ENCODE measurements at regions not wholly inside any gene's neighbourhood (a gene's known extent, or its start where the extent isn't known, plus 50 kb on each side); places are given as distances from the start of the nearest gene placed in this dataset.

DNA sequence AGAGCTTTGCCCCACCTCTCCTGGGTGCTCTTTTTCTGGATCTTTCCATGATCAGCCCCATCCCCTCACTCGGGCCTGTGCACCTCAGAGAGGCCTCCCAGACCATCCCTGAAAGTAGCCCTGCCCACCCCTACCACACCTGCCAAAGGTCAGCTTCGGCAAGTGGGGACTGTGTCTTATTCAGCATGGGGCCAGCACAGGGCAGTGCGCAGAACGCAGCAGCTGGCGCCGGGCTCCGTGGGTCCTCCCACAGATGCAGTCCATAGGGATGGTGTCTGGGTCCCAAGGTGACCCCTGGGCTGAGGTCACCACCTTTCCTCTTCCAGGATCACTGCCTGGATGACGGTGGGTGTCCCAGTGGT, 79.4 kb downstream of the CEBPB start:
- TF ChIP-seq, protein P1, sequence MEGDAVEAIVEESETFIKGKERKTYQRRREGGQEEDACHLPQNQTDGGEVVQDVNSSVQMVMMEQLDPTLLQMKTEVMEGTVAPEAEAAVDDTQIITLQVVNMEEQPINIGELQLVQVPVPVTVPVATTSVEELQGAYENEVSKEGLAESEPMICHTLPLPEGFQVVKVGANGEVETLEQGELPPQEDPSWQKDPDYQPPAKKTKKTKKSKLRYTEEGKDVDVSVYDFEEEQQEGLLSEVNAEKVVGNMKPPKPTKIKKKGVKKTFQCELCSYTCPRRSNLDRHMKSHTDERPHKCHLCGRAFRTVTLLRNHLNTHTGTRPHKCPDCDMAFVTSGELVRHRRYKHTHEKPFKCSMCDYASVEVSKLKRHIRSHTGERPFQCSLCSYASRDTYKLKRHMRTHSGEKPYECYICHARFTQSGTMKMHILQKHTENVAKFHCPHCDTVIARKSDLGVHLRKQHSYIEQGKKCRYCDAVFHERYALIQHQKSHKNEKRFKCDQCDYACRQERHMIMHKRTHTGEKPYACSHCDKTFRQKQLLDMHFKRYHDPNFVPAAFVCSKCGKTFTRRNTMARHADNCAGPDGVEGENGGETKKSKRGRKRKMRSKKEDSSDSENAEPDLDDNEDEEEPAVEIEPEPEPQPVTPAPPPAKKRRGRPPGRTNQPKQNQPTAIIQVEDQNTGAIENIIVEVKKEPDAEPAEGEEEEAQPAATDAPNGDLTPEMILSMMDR (IDR thresholded peaks at IDR 0.05; ENCODE audit: extremely low read depth in 1 of 2, insufficient read depth in 1 of 2, low read depth in 1 of 2, low read length in 2 of 2): no peak
- TF ChIP-seq EZH2 (IDR thresholded peaks at IDR 0.05; ENCODE audit: borderline replicate concordance, low read depth, low read length, severe bottlenecking): no peak
- TF ChIP-seq POLR2A (IDR thresholded peaks at IDR 0.05; ENCODE audit: low read depth, low read length): no peak
- TF ChIP-seq, protein P2, sequence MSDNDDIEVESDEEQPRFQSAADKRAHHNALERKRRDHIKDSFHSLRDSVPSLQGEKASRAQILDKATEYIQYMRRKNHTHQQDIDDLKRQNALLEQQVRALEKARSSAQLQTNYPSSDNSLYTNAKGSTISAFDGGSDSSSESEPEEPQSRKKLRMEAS (IDR thresholded peaks at IDR 0.05; ENCODE audit: insufficient read depth, insufficient read length): no peak
- TF ChIP-seq POLR2AphosphoS5 (IDR thresholded peaks at IDR 0.05; ENCODE audit: insufficient read depth, low read depth, low read length): no peak
- TF ChIP-seq JUN (IDR thresholded peaks at IDR 0.05; ENCODE audit: borderline replicate concordance, insufficient read depth, insufficient read length, low read depth): no peak
- no peak for TF ChIP-seq MYC (IDR thresholded peaks at IDR 0.05; ENCODE audit: low read depth, low read length)
- TF ChIP-seq FOS (IDR thresholded peaks at IDR 0.05; ENCODE audit: borderline replicate concordance, insufficient read depth, low read length): no peak

All from endothelial cell of umbilical vein (primary cell).